IPS-18a (cell line): ENCODE measurements at regions not wholly inside any gene's neighbourhood (a gene's known extent, or its start where the extent isn't known, plus 50 kb on each side); places are given as distances from the start of the nearest gene placed in this dataset.

Source experiments
- H3K27ac ChIP-seq: one replicate; pipeline ENCODE4 v1.5.1; 2013; ENCODE audit warnings: low read length
- H3K27me3 ChIP-seq: one replicate; pipeline ENCODE4 v1.6.1; 2013; ENCODE audit warnings: mild to moderate bottlenecking, low read length; ENCODE audit not compliant: control insufficient read depth, insufficient read depth
- H3K36me3 ChIP-seq: one replicate; pipeline ENCODE4 v1.6.1; 2013; ENCODE audit warnings: low read depth, low read length; ENCODE audit not compliant: control insufficient read depth
- H3K4me1 ChIP-seq: one replicate; pipeline ENCODE4 v1.6.1; 2013; ENCODE audit warnings: low read depth, low read length; ENCODE audit not compliant: control insufficient read depth
- H3K4me3 ChIP-seq: one replicate; pipeline ENCODE4 v1.5.1; 2013; ENCODE audit warnings: low read length
- H3K9ac ChIP-seq: one replicate; pipeline ENCODE4 v1.6.1; 2013; ENCODE audit warnings: mild to moderate bottlenecking, low read length, moderate library complexity
- H3K9me3 ChIP-seq: one replicate; pipeline ENCODE4 v1.6.1; 2013; ENCODE audit warnings: low read depth, low read length; ENCODE audit not compliant: control insufficient read depth

DNA sequence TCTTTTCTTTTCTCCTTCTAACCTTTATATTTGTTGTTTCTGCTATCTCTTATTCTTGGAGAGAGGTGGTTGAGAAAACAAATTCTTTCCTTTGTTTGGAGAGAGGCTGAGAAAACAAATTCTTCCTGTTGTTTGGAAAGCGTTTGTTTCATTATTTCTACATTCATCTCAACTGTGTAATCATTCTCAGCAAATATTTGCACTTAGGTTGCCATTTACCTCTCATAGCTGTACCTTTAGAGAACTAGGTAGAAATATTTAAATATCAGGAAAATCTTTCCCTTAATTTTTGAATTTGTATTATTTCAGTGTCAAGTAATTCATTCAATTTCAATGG, 1824.4 kb upstream of the CDH9 start:
- H3K4me3 ChIP-seq = no peak overlapping the region

DNA sequence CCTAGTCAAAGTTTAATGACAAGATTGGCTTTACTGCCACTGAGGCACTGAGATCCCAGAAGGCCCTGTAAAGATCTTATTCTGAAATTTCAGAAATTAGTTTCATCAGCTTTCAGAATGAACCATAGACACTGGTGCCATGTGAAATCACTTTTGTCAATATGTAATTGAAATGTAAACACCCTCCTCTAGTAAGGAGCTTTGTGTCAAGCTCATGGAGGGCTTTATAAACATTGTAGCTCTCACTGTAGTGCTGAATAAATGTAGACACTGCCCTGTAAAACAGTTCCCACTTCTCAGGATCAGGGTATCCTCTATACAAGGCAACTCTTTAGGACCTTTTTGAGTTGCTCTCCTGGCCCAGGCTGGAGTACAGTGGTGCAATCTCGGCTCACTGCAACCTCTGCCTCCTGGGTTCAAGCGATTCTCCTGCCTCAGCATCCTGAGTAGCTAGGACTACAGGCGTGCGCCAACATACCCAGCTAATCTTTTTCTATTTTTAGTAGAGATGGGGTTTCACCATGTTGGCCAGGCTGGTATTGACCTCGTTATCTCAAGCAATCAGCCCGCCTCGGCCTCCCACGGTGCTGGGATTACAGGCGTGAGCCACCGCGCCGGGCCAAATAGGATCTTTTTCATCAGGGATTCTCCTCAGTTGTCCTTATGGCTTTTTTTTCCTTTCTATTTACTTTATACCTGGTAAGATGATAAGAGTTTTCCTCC, 1823.9 kb upstream of the CDH9 start:
- Histone ChIP-seq H3K9ac (no peak overlapping the region), H3K4me3 (no peak overlapping the region), H3K36me3 (no peaks in the 10 kb centered on the region), H3K27me3 (no peaks in the 10 kb centered on the region), H3K27ac (no peak overlapping the region), H3K9me3 (no peaks in the 10 kb centered on the region), H3K4me1 (no peaks in the 10 kb centered on the region)

More for the DNA sequence above, 1824.4 kb upstream of the CDH9 start:
- no peaks in the 10 kb centered on the region for H3K27me3 ChIP-seq
- H3K9ac ChIP-seq = no peak overlapping the region
- no peaks in the 10 kb centered on the region for H3K4me1 ChIP-seq
- H3K36me3 ChIP-seq = no peaks in the 10 kb centered on the region
- H3K27ac ChIP-seq = no peak overlapping the region
- H3K9me3 ChIP-seq = no peaks in the 10 kb centered on the region

DNA sequence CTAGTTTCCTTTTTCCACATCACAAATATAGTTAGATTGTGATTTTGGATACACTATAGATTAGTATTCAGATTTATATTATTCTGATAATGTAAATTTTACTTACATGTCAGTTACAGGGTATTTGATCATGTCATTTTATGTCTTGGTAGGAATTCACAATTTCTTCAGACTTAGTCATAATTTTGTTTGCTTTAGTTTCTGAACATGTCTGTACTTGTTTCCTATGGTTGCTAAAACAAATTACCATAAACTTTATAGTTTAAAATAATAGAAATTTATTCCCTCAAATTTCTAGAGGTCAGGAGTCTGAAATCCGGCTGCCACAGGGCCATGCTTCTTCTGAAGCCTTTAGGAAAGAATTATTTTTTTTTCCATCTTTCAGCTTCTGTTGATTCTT, 1817.2 kb upstream of the CDH9 start:
- H3K4me1 ChIP-seq = no peaks in the 10 kb centered on the region
- no peaks in the 10 kb centered on the region for H3K27me3 ChIP-seq
- H3K27ac ChIP-seq = no peak overlapping the region
- no peak overlapping the region for H3K9ac ChIP-seq
- H3K9me3 ChIP-seq = no peaks in the 10 kb centered on the region
- no peak overlapping the region for H3K4me3 ChIP-seq
- no peaks in the 10 kb centered on the region for H3K36me3 ChIP-seq

DNA sequence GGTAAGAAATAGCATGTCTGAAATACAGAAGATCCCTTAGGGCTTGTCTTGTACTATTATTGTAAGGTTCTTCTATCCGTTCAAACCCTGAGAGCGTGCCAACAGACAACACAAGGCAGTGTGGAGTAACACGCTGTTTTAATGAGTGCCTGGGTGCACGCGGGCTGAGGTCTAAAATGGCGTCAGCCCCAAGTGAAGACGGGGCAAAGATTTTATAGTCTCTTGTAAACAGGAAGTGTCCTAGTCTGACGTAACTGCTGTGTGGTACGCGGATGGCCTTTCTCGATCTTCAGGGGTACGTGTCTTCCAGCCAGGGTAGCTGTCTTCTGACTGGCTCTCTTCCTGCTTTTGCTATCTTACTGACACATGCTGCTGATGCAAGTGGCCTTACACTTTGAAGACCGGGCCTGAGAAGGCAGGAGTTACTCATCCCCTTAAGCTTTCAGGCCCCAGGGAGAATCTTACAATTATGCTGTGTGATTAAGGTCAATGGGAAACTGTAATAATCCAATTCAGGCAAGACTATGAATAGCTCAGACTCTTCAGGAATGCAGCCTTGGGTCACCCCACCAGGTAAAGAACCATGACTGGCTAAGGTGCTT, 1812.0 kb upstream of the CDH9 start:
- Histone ChIP-seq H3K27me3 (no peaks in the 10 kb centered on the region), H3K36me3 (no peaks in the 10 kb centered on the region), H3K4me3 (no peak overlapping the region), H3K9me3 (no peaks in the 10 kb centered on the region), H3K9ac (no peak overlapping the region), H3K27ac (no peak overlapping the region), H3K4me1 (no peaks in the 10 kb centered on the region)

DNA sequence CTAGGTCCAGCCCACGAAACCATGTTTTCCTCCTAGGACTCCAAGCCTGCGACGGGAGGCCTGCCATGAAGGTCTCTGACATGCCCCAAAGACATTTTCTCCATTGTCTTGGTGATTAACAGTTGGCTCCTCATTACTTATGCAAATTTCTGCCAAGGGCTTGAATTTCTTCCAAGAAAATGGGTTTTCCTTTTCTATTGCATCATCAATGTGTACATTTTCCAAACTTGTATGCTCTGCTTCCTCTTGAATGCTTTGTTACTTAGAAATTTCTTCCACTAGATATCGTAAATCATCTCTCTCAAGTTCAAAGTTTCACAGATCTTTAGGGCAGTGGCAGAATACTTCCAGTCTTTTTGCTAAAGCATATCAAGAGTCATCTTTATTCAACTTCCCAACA, 1792.7 kb upstream of the CDH9 start:
- H3K27me3 ChIP-seq = no peaks in the 10 kb centered on the region
- no peaks in the 10 kb centered on the region for H3K4me1 ChIP-seq
- H3K9ac ChIP-seq = no peak overlapping the region
- H3K4me3 ChIP-seq = no peak overlapping the region
- no peaks in the 10 kb centered on the region for H3K9me3 ChIP-seq
- H3K27ac ChIP-seq = no peak overlapping the region
- no peaks in the 10 kb centered on the region for H3K36me3 ChIP-seq

DNA sequence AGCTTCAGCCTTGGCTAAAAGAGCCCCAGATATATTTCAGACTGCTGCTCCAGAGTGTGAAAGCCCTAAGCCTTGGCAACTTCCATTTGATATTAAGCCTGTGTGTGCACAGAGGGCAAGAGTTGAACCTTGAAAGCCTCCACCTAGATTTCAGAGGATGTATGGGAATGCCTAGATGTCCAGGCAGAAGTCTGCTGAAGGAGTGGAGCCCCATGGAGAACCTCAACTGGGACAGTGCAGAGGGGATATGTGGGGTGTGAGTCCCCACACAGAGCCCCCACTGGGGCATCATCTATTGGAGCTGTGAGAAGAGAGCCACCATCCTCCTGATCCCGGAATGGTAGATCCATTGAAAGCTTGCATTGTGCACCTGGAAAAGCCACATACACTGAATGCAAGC, 1784.8 kb upstream of the CDH9 start:
- no peak overlapping the region for H3K4me3 ChIP-seq
- H3K9ac ChIP-seq = no peak overlapping the region
- no peak overlapping the region for H3K27ac ChIP-seq
- no peaks in the 10 kb centered on the region for H3K27me3 ChIP-seq
- H3K9me3 ChIP-seq = peaks cover 16% of the 10 kb centered on the region
- H3K4me1 ChIP-seq = no peaks in the 10 kb centered on the region
- H3K36me3 ChIP-seq = no peaks in the 10 kb centered on the region

DNA sequence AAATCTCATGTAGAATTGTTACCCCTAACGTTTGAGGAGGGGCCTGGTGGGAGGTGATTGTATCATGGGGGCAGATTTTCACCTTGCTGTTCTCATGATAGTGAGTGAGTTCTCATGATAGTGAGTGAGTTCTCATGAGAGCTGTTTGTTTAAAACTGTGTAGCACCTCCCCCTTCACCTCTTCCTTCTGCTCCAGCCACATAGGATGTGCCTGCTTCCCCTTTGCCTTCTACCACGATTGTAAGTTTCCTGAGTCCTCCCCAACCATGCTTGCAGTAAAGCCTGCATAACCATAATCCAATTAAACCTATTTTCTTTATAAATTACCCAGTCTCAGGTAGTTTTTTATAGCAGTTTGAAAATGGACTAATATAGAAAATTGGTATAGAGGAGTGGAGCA, 1783.7 kb upstream of the CDH9 start:
- Histone ChIP-seq H3K27ac (no peak overlapping the region), H3K4me1 (no peaks in the 10 kb centered on the region), H3K36me3 (no peaks in the 10 kb centered on the region), H3K9ac (no peak overlapping the region), H3K27me3 (no peaks in the 10 kb centered on the region), H3K4me3 (no peak overlapping the region), H3K9me3 (peaks cover 16% of the 10 kb centered on the region)

DNA sequence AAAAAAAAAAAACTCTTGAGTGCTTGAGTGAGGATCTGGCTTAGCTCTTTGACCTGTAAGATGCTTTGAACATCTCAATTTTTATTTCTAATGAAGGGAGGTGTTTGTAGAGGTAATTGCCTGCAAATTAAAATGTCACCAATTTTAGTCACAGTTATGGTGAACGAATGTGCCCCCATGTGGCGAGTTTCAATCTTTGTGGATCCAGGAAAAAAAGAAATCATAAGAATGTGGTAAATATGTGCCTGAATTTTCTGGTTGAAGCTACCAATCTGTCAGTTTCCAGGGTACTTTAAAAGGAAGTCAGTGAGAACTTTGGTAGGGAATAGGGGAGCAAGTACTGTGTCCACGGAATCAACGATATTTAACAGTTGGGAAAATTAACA, 1772.4 kb upstream of the CDH9 start:
- Histone ChIP-seq H3K27me3 (no peaks in the 10 kb centered on the region), H3K36me3 (no peaks in the 10 kb centered on the region), H3K27ac (no peak overlapping the region), H3K4me1 (no peaks in the 10 kb centered on the region), H3K4me3 (no peak overlapping the region), H3K9ac (no peak overlapping the region), H3K9me3 (no peaks in the 10 kb centered on the region)

DNA sequence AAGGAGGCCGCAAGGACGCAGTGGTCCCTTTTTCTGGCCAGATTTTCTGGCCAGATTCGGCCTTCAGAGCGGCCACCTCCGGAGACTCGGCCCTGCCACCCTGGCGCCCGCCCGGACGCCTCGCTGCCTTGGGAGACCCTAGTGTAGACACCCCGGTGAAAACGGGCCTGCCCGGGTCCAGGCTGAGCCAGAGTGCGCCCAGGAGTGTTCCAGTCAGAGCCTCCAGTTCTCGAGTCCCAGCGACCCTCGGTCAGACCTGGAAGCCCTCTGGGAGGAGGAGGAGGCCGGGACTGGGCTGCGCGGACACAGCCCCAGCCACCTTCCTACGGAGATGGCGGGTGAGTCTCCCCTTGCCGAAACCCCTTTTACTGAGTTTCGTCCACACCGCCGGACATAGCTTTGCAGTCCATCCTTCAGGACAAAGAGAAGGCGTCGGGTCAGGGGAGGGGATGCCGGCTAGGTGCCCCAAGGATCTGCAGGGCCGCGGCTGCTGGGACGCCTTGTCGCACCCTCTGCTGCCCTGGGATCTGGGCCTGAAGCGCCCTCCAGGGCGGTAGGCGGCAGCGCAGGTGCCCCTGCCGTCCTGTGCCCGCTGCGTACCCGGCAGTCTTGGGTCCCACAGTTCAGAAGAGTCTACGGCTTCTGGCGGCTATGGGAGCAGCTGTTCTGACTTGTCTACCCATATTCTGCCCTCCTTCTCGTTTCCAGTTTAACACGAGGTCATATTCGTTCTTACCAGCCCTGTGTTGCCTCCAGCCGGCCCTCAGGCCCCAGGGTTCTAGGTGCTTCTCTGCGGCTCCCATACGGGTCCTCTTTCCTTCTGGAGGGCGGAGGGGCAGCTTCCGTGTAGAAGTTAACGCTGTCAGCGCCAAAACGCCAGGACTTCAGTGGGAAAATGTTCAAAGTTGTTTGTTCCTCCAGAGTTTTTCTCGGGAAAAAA, 1771.7 kb upstream of the CDH9 start:
- Histone ChIP-seq H3K9me3 (no peaks in the 10 kb centered on the region), H3K4me1 (no peaks in the 10 kb centered on the region), H3K9ac (no peak overlapping the region), H3K27me3 (no peaks in the 10 kb centered on the region), H3K4me3 (no peak overlapping the region), H3K36me3 (no peaks in the 10 kb centered on the region), H3K27ac (no peak overlapping the region)

DNA sequence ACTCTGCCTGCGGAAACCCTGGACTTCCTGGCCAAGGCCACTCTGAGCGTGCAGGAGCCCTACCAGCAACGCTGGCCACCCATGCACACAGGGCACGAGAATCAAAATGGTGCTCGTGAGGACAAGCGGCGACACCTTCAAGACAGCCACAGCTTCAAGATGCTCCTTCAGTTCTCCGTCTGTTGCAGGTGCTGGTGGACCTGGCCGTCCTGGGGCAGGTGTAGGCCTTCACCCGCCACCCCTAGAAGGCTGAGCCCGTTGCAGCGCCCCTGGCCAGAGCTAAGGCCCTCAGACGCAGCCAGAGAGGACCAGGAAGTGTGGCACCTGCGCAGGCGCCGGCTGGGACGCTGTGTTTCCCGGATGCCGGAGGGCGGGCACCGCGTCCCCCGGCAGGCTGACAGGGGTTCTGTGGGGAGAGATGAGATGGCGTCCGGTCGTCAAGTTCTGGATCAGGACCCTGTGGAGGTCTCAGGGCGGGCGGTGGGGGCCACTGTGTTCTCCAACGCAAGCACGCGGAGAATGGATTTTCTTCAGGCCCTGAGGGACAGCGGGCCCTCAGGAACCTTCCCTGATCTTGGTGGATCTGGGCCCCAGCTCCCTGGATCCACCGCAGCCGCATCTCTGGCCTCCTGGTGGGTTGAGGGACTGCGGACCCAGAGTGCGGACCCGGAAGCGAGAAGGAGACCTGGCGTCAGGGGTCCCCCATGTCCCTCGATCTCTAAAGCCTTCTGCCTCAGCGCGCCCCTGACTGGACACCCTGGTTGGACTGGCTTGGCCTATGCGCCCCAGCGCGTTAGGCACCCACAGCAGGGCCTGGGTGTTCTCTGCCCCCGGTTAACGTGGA, 1770.8 kb upstream of the CDH9 start:
- Histone ChIP-seq H3K4me3 (no peak overlapping the region), H3K4me1 (no peaks in the 10 kb centered on the region), H3K27me3 (no peaks in the 10 kb centered on the region), H3K9ac (no peak overlapping the region), H3K9me3 (no peaks in the 10 kb centered on the region), H3K36me3 (no peaks in the 10 kb centered on the region), H3K27ac (no peak overlapping the region)

DNA sequence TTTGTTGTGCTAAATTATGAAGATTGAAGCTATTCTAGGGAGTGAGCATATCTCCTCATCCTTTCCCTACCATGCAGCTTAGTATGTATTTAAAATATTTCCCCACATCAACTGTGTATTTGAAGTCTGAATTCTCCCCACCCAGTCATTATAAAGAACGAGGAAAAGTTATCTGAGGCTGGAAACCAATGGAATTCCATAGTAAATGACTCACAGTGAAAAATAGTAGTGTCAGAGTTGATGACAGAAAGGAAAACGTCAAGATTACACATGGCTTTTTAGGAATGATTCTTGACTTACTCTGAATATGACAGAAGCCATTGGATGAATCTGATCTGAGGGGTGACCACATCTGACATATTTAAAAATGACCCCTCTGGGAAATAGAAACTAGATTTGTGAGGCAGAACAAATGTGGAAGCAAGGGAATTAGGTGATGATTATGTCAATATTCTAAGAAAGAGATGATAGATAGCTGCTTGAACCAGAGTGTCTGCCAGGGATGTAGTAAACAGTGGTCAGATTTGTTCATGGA, 1768.9 kb upstream of the CDH9 start:
- no peak overlapping the region for H3K9ac ChIP-seq
- H3K4me1 ChIP-seq = no peaks in the 10 kb centered on the region
- H3K9me3 ChIP-seq = no peaks in the 10 kb centered on the region
- no peak overlapping the region for H3K4me3 ChIP-seq
- no peaks in the 10 kb centered on the region for H3K36me3 ChIP-seq
- H3K27ac ChIP-seq = no peak overlapping the region
- H3K27me3 ChIP-seq = no peaks in the 10 kb centered on the region
